ENCODE measurements at regions not wholly inside any gene's neighbourhood (a gene's known extent, or its start where the extent isn't known, plus 50 kb on each side); places are given as distances from the start of the nearest gene placed in this dataset.

GRCh38 chr16:48836067-48836466 lies 226.1 kb upstream of the N4BP1 start:
- Histone ChIP-seq H3K9me3 (no peaks in the 10 kb centered on the region), H3K27me3 (ENCODE audit: low read depth) (no peaks in the 10 kb centered on the region), H3K36me3 (replicated peaks) (no peaks in the 10 kb centered on the region), H3K4me3 (no peak overlapping the region), H3K4me1 (no peaks in the 10 kb centered on the region)
- DNase-seq (ENCODE audit: low spot score in 2 of 2) = no peak
- in situ Hi-C loops (cut with MboI; ENCODE audit: low sequenced_read_pairs) = no loop called here

- in situ Hi-C loops (cut with MboI; ENCODE audit: low sequenced_read_pairs) = no loop called here
- no peaks in the 10 kb centered on the region for H3K9me3 ChIP-seq
- H3K36me3 ChIP-seq (replicated peaks) = no peaks in the 10 kb centered on the region
- no peaks in the 10 kb centered on the region for H3K4me1 ChIP-seq
- no peak overlapping the region for H3K4me3 ChIP-seq
- DNase-seq (ENCODE audit: low spot score in 2 of 2) = no peak
- no peaks in the 10 kb centered on the region for H3K27me3 ChIP-seq (ENCODE audit: low read depth)
Measured at GRCh38 chr16:48834576-48834975, 224.6 kb upstream of the N4BP1 start.

GRCh38 chr16:48833461-48833860 lies 223.5 kb upstream of the N4BP1 start:
- no peaks in the 10 kb centered on the region for H3K9me3 ChIP-seq
- in situ Hi-C loops (cut with MboI; ENCODE audit: low sequenced_read_pairs) = no loop called here
- H3K36me3 ChIP-seq (replicated peaks) = no peaks in the 10 kb centered on the region
- no peak for DNase-seq (ENCODE audit: low spot score in 2 of 2)
- no peaks in the 10 kb centered on the region for H3K4me1 ChIP-seq
- H3K4me3 ChIP-seq = no peak overlapping the region
- H3K27me3 ChIP-seq (ENCODE audit: low read depth) = no peaks in the 10 kb centered on the region

- Histone ChIP-seq H3K27me3 (ENCODE audit: low read depth) (no peaks in the 10 kb centered on the region), H3K4me1 (no peaks in the 10 kb centered on the region), H3K36me3 (replicated peaks) (no peaks in the 10 kb centered on the region), H3K4me3 (no peak overlapping the region), H3K9me3 (no peaks in the 10 kb centered on the region)
- peak in 1 of 2 experiments; percentile 28 for DNase-seq (ENCODE audit: low spot score in 2 of 2)
- in situ Hi-C loops (cut with MboI; ENCODE audit: low sequenced_read_pairs) = no loop called here
Measured at GRCh38 chr16:48831076-48831722, 221.2 kb upstream of the N4BP1 start.

- no peak for DNase-seq (ENCODE audit: low spot score in 2 of 2)
- Histone ChIP-seq H3K9me3 (no peaks in the 10 kb centered on the region), H3K4me1 (no peaks in the 10 kb centered on the region), H3K36me3 (replicated peaks) (no peaks in the 10 kb centered on the region), H3K4me3 (no peak overlapping the region), H3K27me3 (ENCODE audit: low read depth) (no peaks in the 10 kb centered on the region)
- in situ Hi-C loops (cut with MboI; ENCODE audit: low sequenced_read_pairs) = no loop called here
Measured at GRCh38 chr16:48829336-48830310, 219.6 kb upstream of the N4BP1 start.

- Histone ChIP-seq H3K4me1 (no peaks in the 10 kb centered on the region), H3K36me3 (replicated peaks) (no peaks in the 10 kb centered on the region), H3K9me3 (no peaks in the 10 kb centered on the region), H3K4me3 (no peak overlapping the region), H3K27me3 (ENCODE audit: low read depth) (no peaks in the 10 kb centered on the region; the same call in 1 of the 2 replicates)
- in situ Hi-C loops (cut with MboI; ENCODE audit: low sequenced_read_pairs) = no loop called here
- no peak for DNase-seq (ENCODE audit: low spot score in 2 of 2)
Measured at GRCh38 chr16:48824271-48824670, 214.3 kb upstream of the N4BP1 start.

GRCh38 chr16:48822431-48822830 lies 212.5 kb upstream of the N4BP1 start:
- H3K27me3 ChIP-seq (ENCODE audit: low read depth) = no peaks in the 10 kb centered on the region; the same call in 1 of the 2 replicates
- H3K4me3 ChIP-seq = no peak overlapping the region
- DNase-seq (ENCODE audit: low spot score in 2 of 2) = no peak
- H3K36me3 ChIP-seq (replicated peaks) = no peaks in the 10 kb centered on the region
- in situ Hi-C loops (cut with MboI; ENCODE audit: low sequenced_read_pairs) = no loop called here
- H3K4me1 ChIP-seq = no peaks in the 10 kb centered on the region
- H3K9me3 ChIP-seq = no peaks in the 10 kb centered on the region

GRCh38 chr16:48820379-48820778 lies 210.4 kb upstream of the N4BP1 start:
- H3K4me3 ChIP-seq = no peak overlapping the region
- no peaks in the 10 kb centered on the region for H3K4me1 ChIP-seq
- in situ Hi-C loops (cut with MboI; ENCODE audit: low sequenced_read_pairs) = no loop called here
- no peak for DNase-seq (ENCODE audit: low spot score in 2 of 2)
- no peaks in the 10 kb centered on the region for H3K36me3 ChIP-seq (replicated peaks)
- no peaks in the 10 kb centered on the region; the same call in 1 of the 2 replicates for H3K27me3 ChIP-seq (ENCODE audit: low read depth)
- no peaks in the 10 kb centered on the region for H3K9me3 ChIP-seq

GRCh38 chr16:48818257-48818656 lies 208.3 kb upstream of the N4BP1 start:
- Histone ChIP-seq H3K36me3 (replicated peaks) (no peaks in the 10 kb centered on the region), H3K4me1 (no peaks in the 10 kb centered on the region), H3K9me3 (no peaks in the 10 kb centered on the region), H3K4me3 (no peak overlapping the region), H3K27me3 (ENCODE audit: low read depth) (no peaks in the 10 kb centered on the region; the same call in 1 of the 2 replicates)
- in situ Hi-C loops (cut with MboI; ENCODE audit: low sequenced_read_pairs) = no loop called here
- DNase-seq (ENCODE audit: low spot score in 2 of 2) = no peak

GRCh38 chr16:48817032-48817431 lies 207.1 kb upstream of the N4BP1 start:
- Histone ChIP-seq H3K27me3 (ENCODE audit: low read depth) (no peaks in the 10 kb centered on the region; the same call in 1 of the 2 replicates), H3K36me3 (replicated peaks) (no peaks in the 10 kb centered on the region), H3K4me1 (no peaks in the 10 kb centered on the region), H3K4me3 (no peak overlapping the region), H3K9me3 (no peaks in the 10 kb centered on the region)
- in situ Hi-C loops (cut with MboI; ENCODE audit: low sequenced_read_pairs) = no loop called here
- no peak for DNase-seq (ENCODE audit: low spot score in 2 of 2)

GRCh38 chr16:48816393-48816792 lies 206.4 kb upstream of the N4BP1 start:
- DNase-seq (ENCODE audit: low spot score in 2 of 2) = no peak
- Histone ChIP-seq H3K36me3 (replicated peaks) (no peaks in the 10 kb centered on the region), H3K9me3 (no peaks in the 10 kb centered on the region), H3K27me3 (ENCODE audit: low read depth) (no peaks in the 10 kb centered on the region; the same call in 1 of the 2 replicates), H3K4me1 (no peaks in the 10 kb centered on the region), H3K4me3 (no peak overlapping the region)
- in situ Hi-C loops (cut with MboI; ENCODE audit: low sequenced_read_pairs) = no loop called here

- Histone ChIP-seq H3K4me1 (no peaks in the 10 kb centered on the region), H3K27me3 (ENCODE audit: low read depth) (no peaks in the 10 kb centered on the region; the same call in 1 of the 2 replicates), H3K36me3 (replicated peaks) (no peaks in the 10 kb centered on the region), H3K4me3 (no peak overlapping the region), H3K9me3 (no peaks in the 10 kb centered on the region)
- in situ Hi-C loops (cut with MboI; ENCODE audit: low sequenced_read_pairs) = no loop called here
- no peak for DNase-seq (ENCODE audit: low spot score in 2 of 2)
Measured at GRCh38 chr16:48814994-48815393, 205.0 kb upstream of the N4BP1 start.

- Histone ChIP-seq H3K36me3 (replicated peaks) (no peaks in the 10 kb centered on the region), H3K9me3 (no peaks in the 10 kb centered on the region), H3K4me3 (no peak overlapping the region), H3K27me3 (ENCODE audit: low read depth) (no peaks in the 10 kb centered on the region), H3K4me1 (no peaks in the 10 kb centered on the region)
- in situ Hi-C loops (cut with MboI; ENCODE audit: low sequenced_read_pairs) = no loop called here
- no peak for DNase-seq (ENCODE audit: low spot score in 2 of 2)
Measured at GRCh38 chr16:48813485-48813884, 203.5 kb upstream of the N4BP1 start.

GRCh38 chr16:48812856-48813255 lies 202.9 kb upstream of the N4BP1 start:
- Histone ChIP-seq H3K27me3 (ENCODE audit: low read depth) (no peaks in the 10 kb centered on the region), H3K4me3 (no peak overlapping the region), H3K36me3 (replicated peaks) (no peaks in the 10 kb centered on the region), H3K4me1 (no peaks in the 10 kb centered on the region), H3K9me3 (no peaks in the 10 kb centered on the region)
- DNase-seq (ENCODE audit: low spot score in 2 of 2) = no peak
- in situ Hi-C loops (cut with MboI; ENCODE audit: low sequenced_read_pairs) = no loop called here

All from HAP-1 (cell line).